GM20431 (cell line): ENCODE measurements at regions not wholly inside any gene's neighbourhood (a gene's known extent, or its start where the extent isn't known, plus 50 kb on each side); places are given as distances from the start of the nearest gene placed in this dataset.
"Not testable (repeated sequence)": the region's sequence is repeated elsewhere in the genome, so short reads cannot be mapped to it uniquely, and the experiment has no call there.

Experiments used
- in situ Hi-C: fragments of 300-500 bp; cut with MseI, MboI; formaldehyde crosslinking; loops from one replicate; pipeline ENCODE4 v1.15.0; 2020; ENCODE audit warnings: low sequenced_read_pairs; ENCODE audit not compliant: unreplicated experiment

DNA sequence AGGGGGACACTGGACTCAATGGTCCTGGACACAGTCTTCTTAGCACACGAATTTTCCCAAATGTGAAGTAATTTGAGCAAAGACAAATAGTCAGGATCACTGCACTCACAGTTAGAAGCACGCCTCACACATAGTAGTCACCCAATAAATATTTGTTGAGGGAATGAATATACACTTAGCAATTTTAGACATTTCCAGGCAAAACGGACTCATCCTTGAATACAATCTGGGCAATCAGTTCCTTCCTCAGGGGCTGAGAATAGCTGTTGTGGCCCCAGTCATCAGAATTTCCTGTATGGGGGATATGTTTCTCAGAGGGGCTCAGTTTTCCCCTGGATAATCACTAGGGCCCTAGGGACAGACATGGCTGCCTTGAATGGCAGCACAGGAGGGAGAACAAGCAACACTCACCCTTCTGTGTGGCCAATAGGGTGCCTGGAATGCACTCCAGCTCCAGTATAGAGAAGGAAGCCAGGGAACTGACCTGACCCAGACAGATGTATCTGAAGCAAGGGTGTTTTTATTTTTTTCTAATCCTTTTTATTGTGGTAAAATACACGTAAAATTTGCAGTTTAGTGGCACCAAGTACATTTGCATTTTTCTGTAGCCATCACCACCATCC, 282.7 kb upstream of the ZNF32 start:
- in situ Hi-C loops, result no loop called here

- in situ Hi-C loops, result no loop called here
Observed at GRCh38 chr10:43930777-43931176, 282.1 kb upstream of the ZNF32 start.

DNA sequence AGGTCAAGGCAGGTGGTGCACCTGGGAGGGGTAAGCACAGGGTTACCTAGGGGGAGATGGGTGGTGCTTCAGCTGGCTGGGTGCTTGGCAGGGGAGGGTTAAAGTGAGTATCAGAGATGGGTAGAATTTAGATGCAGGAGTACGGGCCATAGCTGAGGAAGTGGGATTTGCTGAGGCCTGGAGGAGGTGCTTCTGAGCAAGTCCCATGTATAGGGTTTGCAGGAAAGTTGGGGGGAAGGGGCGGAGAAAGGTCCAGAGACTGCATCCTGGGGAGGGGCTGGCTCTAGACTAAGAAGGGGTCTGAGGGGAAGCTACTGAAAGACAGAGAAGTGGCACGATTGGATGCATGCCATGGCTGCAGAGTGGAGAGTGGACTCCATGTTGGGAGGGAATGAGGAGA, 281.6 kb upstream of the ZNF32 start:
- in situ Hi-C loops, result no loop called here

DNA sequence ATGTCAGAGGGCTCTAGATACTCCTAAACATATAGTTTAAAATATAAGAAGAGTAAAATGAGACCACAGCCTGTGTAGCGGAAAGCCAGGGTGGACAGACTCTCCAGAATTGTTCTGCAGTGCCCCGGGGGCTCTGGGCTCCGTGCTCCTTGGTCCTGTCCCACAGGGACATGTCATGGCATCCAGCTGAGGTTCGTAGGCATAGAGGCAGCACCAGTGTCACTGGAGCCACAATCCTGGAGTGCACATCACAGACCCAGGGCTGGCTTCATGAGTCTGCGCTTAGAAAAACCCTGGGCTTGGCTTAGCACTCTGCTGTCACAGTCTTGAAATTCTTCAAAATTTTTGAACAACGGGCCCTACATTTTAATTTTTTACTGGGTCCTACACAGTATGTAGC, 280.4 kb upstream of the ZNF32 start:
- in situ Hi-C loops, result no loop called here

DNA sequence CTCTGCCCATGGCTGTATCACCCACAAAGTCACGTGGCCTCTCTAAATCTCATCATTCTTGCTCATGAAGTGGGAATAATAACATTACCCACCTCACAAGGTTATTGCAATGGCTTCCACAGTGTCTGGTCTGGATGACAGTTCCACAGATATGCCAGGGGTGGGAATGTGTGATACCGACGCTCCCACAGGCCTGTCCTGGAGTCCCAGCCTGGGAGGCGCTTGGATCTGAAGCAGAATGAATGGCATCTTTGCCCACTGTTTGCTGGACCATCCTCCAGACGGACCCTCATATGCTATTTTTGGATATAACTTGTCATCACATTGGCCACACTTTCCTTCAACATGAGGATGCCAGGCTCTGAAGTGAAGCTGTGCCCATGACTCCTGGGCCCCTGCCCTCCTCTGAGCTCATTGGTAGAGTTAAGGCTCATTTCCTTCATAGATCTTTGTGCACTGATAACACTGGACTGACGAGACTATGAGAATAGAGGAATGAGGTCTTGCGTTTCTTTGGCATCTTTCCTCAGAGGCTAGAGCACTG, 279.8 kb upstream of the ZNF32 start:
- in situ Hi-C loops, result no loop called here

GRCh38 chr10:43926875-43927406, 278.3 kb upstream of the ZNF32 start:
- in situ Hi-C loops, result no loop called here

DNA sequence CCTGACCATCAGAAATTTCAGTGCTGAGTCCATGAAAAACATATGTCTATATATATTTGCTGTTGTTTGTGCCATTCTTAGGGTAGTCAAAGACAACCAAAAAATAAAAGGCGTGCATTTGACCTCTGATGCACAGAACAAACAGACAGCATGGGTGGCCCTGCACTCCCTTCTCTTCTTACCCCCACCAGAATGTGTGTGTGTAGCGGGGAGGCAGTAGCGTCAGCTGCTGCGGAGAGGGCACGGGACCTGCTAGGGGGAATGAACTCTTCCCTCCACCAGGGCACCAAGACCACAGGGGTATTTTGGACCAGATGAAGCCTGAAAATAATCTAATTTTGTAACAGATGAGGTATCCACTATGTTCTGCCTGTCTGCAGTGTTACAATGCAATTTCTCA, 277.7 kb upstream of the ZNF32 start:
- in situ Hi-C loops, result no loop called here

DNA sequence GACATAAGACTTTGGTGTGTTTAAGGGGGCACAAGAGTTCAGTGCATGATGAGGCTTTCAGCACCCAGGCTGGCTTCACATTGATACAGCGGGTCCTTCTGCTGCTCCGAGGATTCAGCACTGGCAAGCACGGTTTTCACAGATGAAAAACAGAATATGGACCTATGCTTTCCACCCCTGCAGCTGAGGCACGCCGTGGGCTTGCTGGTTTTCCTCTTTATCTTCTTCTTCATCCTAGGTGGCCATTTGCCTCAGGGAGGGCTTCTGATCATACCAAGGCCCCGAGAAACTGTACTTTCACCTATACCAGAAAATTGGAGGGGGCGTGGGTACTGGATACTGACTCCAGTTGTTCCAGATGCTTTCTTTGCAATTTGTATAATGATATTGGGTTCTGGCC, 277.1 kb upstream of the ZNF32 start:
- in situ Hi-C loops, result no loop called here

DNA sequence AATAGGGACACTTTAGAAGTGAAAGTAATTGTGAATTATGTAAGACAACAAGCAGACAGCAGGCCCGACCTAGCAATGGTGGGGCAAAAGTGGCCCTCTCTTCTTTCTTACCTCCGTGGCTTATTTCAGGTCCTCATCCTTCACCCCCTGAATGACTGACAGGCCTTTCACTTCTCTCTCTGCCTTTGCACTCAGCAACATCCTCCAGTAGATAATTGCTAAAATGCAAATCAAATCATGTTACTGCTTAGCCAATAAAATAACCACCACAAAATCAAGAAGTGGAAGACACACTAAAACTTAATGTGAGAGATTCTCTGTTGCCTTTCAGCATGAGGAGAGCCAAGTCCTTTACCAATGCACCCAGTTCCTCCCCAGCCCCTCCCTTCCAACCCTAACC, 274.6 kb upstream of the ZNF32 start:
- in situ Hi-C loops, result no loop called here

DNA sequence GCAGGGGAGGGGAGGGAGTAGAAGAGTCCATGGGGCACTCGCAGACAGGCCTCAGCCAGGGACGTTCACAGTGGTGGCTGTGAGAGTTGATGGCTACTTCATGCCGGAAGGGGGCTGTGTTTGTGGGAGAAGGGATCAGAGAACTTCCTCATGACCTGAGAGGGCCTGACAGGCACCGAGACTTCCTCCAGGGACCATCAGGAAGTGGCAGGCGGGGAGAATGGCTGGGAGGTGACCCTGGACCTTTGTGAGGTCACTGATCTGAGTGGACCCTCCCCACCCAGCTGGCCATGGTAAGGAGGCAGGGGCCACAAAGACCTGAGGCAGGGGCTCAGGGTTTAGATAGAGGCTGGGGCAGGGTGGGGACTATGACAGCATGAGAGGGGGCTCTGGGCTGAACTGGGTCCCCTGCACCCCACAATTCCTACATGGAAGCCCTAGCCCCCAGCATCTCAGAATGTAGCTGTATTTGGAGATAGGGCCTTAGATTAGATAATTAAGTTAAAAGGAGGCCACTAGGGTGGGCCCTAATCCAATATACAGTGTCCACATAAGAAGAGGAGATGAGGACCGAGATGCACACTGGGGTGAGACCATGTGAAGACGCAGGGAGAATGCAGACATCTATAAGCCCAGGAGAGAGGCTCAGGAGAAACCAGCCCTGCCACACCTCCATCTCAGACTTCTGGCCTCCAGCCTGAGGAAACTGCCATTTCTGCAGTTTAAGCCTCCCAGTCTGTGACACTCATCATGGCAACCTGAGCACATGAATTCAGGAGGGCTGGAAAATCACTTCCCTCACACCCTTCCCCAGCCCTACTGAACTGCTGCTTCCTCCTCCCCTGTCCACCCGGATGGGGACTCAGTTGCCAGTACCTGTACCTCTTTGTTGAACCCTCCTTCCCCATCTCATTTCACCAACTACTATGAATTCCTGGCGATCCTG, 273.9 kb upstream of the ZNF32 start:
- in situ Hi-C loops, result no loop called here

GRCh38 chr10:43921881-43922280, 273.2 kb upstream of the ZNF32 start:
- in situ Hi-C loops, result no loop called here

DNA sequence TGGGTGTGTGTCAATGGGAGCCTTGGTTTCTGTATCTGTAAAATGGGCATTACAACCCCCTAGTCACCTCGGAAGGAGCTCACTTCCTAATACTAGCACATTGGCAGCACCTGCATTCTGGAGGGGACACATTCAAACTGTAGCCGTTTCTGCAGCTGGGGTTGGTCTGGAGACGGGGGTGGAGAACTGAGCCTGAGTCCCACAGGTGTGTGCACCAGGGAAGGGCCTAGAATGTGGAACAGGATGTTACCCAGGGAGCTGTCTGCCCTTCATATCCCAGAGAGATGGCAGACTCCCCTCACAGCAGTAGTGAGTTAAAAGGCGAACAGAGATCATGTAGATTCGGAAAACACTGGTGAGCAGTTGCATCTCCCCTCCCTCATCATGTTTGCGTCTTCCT, 272.8 kb upstream of the ZNF32 start:
- in situ Hi-C loops, result no loop called here

DNA sequence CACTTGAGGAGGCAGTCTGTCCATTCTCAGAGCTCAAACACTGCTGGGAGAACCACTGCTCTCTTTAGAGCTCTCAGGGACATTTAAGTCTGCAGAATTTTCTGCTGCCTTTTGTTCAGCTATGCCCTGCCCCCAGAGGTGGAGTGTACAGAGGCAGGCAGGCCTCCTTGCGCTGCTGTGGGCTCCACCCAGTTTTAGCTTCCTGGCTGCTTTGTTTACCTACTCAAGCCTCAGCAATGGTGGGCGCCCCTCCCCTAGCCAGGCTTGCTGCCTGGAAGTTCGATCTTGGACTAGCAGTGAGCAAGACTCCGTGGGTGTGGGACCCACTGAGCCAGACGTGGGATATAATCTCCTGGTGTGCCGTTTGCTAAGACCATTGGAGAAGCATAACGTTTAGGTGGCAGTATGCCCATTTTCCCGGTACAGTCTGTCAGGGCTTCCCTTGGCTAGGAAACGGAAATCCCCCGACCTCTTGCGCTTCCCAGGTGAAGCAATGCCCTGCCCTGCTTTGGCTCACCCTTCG, 271.6 kb upstream of the ZNF32 start:
- in situ Hi-C loops, result not testable (repeated sequence)

GRCh38 chr10:43913676-43914235, 265.1 kb upstream of the ZNF32 start:
- in situ Hi-C loops, result no loop called here

DNA sequence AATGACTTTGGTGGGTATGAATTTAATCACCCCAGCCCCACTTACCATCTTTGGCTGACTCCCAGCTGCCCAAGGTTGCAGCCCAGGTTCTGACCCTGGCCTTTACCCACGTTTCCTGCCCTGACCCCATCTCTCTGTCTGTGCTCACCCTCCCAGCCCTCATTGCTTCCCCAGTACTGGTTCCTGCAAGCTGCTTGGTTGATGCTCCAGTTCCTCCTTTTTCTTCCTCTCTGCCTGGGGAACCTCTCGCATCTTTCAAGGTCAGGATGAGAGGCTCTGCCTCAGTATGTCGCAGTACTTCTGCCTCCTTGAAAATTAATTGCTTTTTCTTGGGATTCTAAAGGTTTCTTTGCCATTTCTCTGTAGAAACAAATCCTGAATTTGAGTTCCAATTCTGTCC, 263.8 kb upstream of the ZNF32 start:
- in situ Hi-C loops, result no loop called here

DNA sequence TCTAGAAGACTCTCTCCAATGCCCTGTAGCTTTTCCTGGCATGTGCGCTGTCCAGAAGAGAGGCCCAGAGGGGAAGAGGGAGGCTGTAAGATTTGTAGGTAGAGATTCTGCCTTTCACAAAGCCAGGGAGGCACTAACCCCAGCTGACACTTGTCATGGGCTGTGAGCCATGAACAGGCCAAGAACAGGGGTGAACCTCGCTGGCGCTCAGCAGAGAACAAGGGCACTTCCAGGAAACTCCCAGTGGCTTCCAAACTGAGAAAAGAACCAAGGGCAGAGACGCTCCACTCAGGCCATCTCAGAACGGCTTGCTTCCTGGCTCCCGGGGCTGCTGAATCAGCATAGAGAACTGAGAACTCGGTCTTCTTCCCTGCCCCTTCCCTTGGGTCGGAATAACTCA, 257.8 kb upstream of the ZNF32 start:
- in situ Hi-C loops, result no loop called here

GRCh38 chr10:43905512-43906236, 257.0 kb upstream of the ZNF32 start:
- in situ Hi-C loops, result no loop called here

GRCh38 chr10:43904844-43905243, 256.2 kb upstream of the ZNF32 start:
- in situ Hi-C loops, result no loop called here

DNA sequence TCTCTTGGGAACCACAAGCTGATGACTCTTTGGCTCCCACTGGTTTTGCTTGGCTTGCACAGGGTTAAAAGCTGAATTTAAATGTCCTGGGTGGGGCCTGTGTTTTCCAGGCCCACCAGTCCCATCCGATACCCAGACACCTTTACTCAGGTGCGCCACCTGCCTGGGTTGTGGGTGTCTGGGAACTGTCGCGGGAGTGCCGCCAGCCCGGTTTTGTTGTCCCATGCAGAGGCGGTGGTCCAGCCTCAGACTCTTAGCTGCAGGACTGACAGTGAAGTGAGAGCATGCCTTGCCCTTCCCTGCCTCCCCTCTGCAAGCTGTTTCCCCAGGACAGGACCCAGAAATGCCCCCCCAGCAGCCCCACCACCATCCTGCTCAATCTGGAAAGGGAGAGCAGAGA, 255.6 kb upstream of the ZNF32 start:
- in situ Hi-C loops, result no loop called here

GRCh38 chr10:43903451-43903850, 254.8 kb upstream of the ZNF32 start:
- in situ Hi-C loops, result no loop called here
